Caco-2 (cell line): ENCODE measurements at regions not wholly inside any gene's neighbourhood (a gene's known extent, or its start where the extent isn't known, plus 50 kb on each side); places are given as distances from the start of the nearest gene placed in this dataset.

ENCODE experiments used
- BruUV-seq: library from RNA; stranded (reverse); fragments of 400-500 nt; replicated peaks from 2 replicates; lab custom pipeline; 2021; lab: Mats Ljungman, UMichigan
- CTCF ChIA-PET: fragments of 300-600 bp; sonication (Branson Sonifier 250); formaldehyde crosslinking; loops from one replicate; lab custom pipeline; 2022; ENCODE audit warnings: antibody characterized with exemption; lab: Charles Lee
- POLR2A ChIA-PET: fragments of 300-600 bp; sonication (Branson Sonifier 250); formaldehyde crosslinking; loops from one replicate; lab custom pipeline; 2022; ENCODE audit warnings: antibody characterized with exemption; lab: Charles Lee
- DNase-seq, 2 experiments: peaks; one replicate each; pipeline versions ENCODE4 v3.0.0 to v3.0.0-alpha.2; 2020 to 2022
- H3K27me3 ChIP-seq: replicated peaks from 2 replicates; pipeline ENCODE4 v1.6.0; 2011; ENCODE audit warnings: low read length; ENCODE audit not compliant: control insufficient read depth, insufficient read depth
- H3K36me3 ChIP-seq: 2 replicates; pipeline ENCODE4 v1.5.1; 2011; ENCODE audit warnings: low read length; ENCODE audit not compliant: control insufficient read depth, insufficient read depth
- H3K4me1 ChIP-seq: fragments of 250-450 bp; sonication (Bioruptor Pico); 2 replicates; pipeline ENCODE4 v1.5.1; 2020; ENCODE audit warnings: mild to moderate bottlenecking
- H3K4me3 ChIP-seq: 2 replicates; pipeline ENCODE4 v1.5.1; 2011; ENCODE audit warnings: low read depth, mild to moderate bottlenecking, control low read depth, low read length
- H3K9me3 ChIP-seq: fragments of 250-450 bp; sonication (Bioruptor Pico); 2 replicates; pipeline ENCODE4 v1.5.1; 2020; ENCODE audit warnings: mild to moderate bottlenecking, moderate library complexity
- H3K27ac Mint-ChIP-seq: one replicate; pipeline ENCODE4 v1.8.0; 2022; ENCODE audit warnings: mixed read lengths; ENCODE audit not compliant: unreplicated experiment
- H3K27me3 Mint-ChIP-seq: one replicate; pipeline ENCODE4 v1.8.0; 2022; ENCODE audit warnings: mixed read lengths; ENCODE audit not compliant: insufficient read depth, unreplicated experiment
- H3K36me3 Mint-ChIP-seq: one replicate; pipeline ENCODE4 v1.8.0; 2022; ENCODE audit warnings: mild to moderate bottlenecking, mixed read lengths; ENCODE audit not compliant: insufficient read depth, unreplicated experiment
- H3K4me1 Mint-ChIP-seq: one replicate; pipeline ENCODE4 v1.8.0; 2022; ENCODE audit warnings: low read depth, mixed read lengths; ENCODE audit not compliant: unreplicated experiment
- H3K4me3 Mint-ChIP-seq: one replicate; pipeline ENCODE4 v1.8.0; 2022; ENCODE audit warnings: mild to moderate bottlenecking, moderate library complexity, mixed read lengths; ENCODE audit not compliant: unreplicated experiment
- H3K9me3 Mint-ChIP-seq: one replicate; pipeline ENCODE4 v1.8.0; 2022; ENCODE audit warnings: mixed read lengths; ENCODE audit not compliant: unreplicated experiment
- intact Hi-C: fragments of 100-400 bp; cut with micrococcal nuclease; formaldehyde crosslinking; loops from one replicate; pipeline ENCODE4 v1.10.0; 2022; ENCODE audit not compliant: unreplicated experiment
- TF ChIP-seq, protein P1 (sequence below), 2 experiments: fragments of 200-600 bp in 1 of 2; IDR thresholded peaks; 1 replicate in 1 of 2; 2 replicates in 1 of 2; pipeline versions ENCODE4 v1.5.1 to v1.8.0; 2011 to 2022; ENCODE audit warnings: antibody characterized with exemption in 1 of 2, control low read depth in 1 of 2, inconsistent platforms in 1 of 2, low read depth in 1 of 2, low read length in 1 of 2, mild to moderate bottlenecking in 1 of 2, moderate library complexity in 1 of 2; ENCODE audit not compliant: insufficient read depth in 1 of 2, severe bottlenecking in 1 of 2, unreplicated experiment in 1 of 2

- BruUV-seq = no TSS peak
- no peaks in the 10 kb centered on the region for H3K9me3 ChIP-seq
- Mint-ChIP-seq H3K36me3 (no peaks in the 10 kb centered on the region), H3K27ac (peak overlapping the region; percentile 21), H3K9me3 (no peaks in the 10 kb centered on the region), H3K27me3 (no peaks in the 10 kb centered on the region), H3K4me1 (peaks cover 23% of the 10 kb centered on the region), H3K4me3 (no peak overlapping the region)
- ChIA-PET CTCF (no interaction called here), POLR2A (no interaction called here)
- intact Hi-C loops = loop anchor here (10.0 kb wide), 1 partner anchor 77 kb away; no protein-coding TSS in a partner anchor
- TF ChIP-seq, protein P1, sequence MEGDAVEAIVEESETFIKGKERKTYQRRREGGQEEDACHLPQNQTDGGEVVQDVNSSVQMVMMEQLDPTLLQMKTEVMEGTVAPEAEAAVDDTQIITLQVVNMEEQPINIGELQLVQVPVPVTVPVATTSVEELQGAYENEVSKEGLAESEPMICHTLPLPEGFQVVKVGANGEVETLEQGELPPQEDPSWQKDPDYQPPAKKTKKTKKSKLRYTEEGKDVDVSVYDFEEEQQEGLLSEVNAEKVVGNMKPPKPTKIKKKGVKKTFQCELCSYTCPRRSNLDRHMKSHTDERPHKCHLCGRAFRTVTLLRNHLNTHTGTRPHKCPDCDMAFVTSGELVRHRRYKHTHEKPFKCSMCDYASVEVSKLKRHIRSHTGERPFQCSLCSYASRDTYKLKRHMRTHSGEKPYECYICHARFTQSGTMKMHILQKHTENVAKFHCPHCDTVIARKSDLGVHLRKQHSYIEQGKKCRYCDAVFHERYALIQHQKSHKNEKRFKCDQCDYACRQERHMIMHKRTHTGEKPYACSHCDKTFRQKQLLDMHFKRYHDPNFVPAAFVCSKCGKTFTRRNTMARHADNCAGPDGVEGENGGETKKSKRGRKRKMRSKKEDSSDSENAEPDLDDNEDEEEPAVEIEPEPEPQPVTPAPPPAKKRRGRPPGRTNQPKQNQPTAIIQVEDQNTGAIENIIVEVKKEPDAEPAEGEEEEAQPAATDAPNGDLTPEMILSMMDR (IDR thresholded peaks at IDR 0.05; ENCODE audit: insufficient read depth in 1 of 2, low read depth in 1 of 2, low read length in 1 of 2, severe bottlenecking in 1 of 2, unreplicated experiment in 1 of 2) = no peak
- H3K4me1 ChIP-seq = no peaks in the 10 kb centered on the region
- H3K27me3 ChIP-seq = no peaks in the 10 kb centered on the region
- H3K4me3 ChIP-seq = no peak overlapping the region
- H3K36me3 ChIP-seq = no peaks in the 10 kb centered on the region
- peak in 1 of 2 experiments; percentile 0 for DNase-seq
Measured at GRCh38 chr9:90991953-90992352, 190.3 kb downstream of the SYK start.

- Histone ChIP-seq H3K4me3 (no peak overlapping the region), H3K27me3 (no peaks in the 10 kb centered on the region), H3K9me3 (no peaks in the 10 kb centered on the region), H3K4me1 (no peaks in the 10 kb centered on the region), H3K36me3 (no peaks in the 10 kb centered on the region)
- ChIA-PET CTCF (no interaction called here), POLR2A (no interaction called here)
- H3K27me3 Mint-ChIP-seq = no peaks in the 10 kb centered on the region
- no TSS peak for BruUV-seq
- no peaks in the 10 kb centered on the region for H3K36me3 Mint-ChIP-seq
- no peak overlapping the region for H3K27ac Mint-ChIP-seq
- peaks cover 12% of the 10 kb centered on the region for H3K4me1 Mint-ChIP-seq
- no peak for DNase-seq
- TF ChIP-seq, protein P1 (IDR thresholded peaks at IDR 0.05; ENCODE audit: insufficient read depth in 1 of 2, low read depth in 1 of 2, low read length in 1 of 2, severe bottlenecking in 1 of 2, unreplicated experiment in 1 of 2) = no peak
- no peaks in the 10 kb centered on the region for H3K9me3 Mint-ChIP-seq
- intact Hi-C loops = loop anchor here (10.0 kb wide), 1 partner anchor 81 kb away; no protein-coding TSS in a partner anchor
- no peak overlapping the region for H3K4me3 Mint-ChIP-seq
Measured at GRCh38 chr9:90995516-90995915, 193.9 kb downstream of the SYK start.

DNA sequence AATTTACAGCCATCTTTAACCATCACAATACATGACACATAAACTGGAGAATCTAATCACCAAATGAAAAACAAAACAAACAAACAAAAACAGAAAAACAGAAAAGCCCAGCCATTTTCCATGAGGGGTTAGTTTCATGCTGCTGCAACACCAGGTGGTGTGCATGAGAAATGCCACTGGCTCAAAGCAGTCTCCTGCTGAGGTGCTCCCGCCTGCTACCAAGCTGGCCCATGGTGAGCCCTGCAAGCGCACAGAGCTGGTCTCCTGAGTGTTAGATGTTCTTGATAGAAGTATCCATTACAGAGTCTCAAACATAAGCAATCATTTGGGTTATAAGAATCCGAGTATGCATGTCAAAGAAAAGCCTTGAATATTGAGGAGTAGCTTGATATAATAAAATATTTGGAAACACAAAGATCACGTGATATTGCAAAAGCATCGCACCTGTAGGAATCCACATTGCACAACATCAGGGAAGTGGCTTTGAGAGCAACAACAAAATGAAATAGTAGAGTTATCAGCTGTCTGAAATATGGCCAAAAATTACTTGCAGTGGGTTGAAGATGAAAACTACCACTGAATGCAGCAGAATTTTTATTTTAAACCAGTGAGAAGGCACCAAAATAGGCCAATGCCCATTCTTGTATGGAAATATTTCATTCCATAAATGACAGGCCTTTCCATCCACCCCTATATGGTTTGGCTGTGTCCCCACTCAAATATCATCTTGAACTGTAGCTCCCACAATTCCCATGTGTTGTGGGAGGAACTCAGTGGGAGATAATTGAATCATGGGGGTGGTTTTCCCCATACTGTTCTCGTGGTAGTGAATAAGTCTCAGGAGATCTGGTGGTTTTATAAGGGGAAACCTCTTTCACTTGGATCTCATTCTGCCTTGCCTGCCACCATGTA is 194.8 kb downstream of the SYK start:
- TF ChIP-seq, protein P1 (IDR thresholded peaks at IDR 0.05; ENCODE audit: insufficient read depth in 1 of 2, low read depth in 1 of 2, low read length in 1 of 2, severe bottlenecking in 1 of 2, unreplicated experiment in 1 of 2) = no peak
- Histone ChIP-seq H3K4me1 (no peaks in the 10 kb centered on the region), H3K4me3 (no peak overlapping the region), H3K36me3 (no peaks in the 10 kb centered on the region), H3K27me3 (no peaks in the 10 kb centered on the region), H3K9me3 (no peaks in the 10 kb centered on the region)
- Mint-ChIP-seq H3K4me1 (peaks cover 4% of the 10 kb centered on the region), H3K27me3 (no peaks in the 10 kb centered on the region), H3K4me3 (no peak overlapping the region), H3K9me3 (no peaks in the 10 kb centered on the region), H3K36me3 (no peaks in the 10 kb centered on the region), H3K27ac (no peak overlapping the region)
- CTCF ChIA-PET = no interaction called here
- DNase-seq = no peak
- BruUV-seq = no TSS peak
- intact Hi-C loops = loop anchor here (10.0 kb wide), 1 partner anchor 82 kb away; no protein-coding TSS in a partner anchor
- POLR2A ChIA-PET = no interaction called here
